NCI-H2227 (cell line): ENCODE measurements at regions not wholly inside any gene's neighbourhood (a gene's known extent, or its start where the extent isn't known, plus 50 kb on each side); places are given as distances from the start of the nearest gene placed in this dataset.
"Not testable (repeated sequence)": the region's sequence is repeated elsewhere in the genome, so short reads cannot be mapped to it uniquely, and the experiment has no call there.

Source experiments
- DNase-seq: peaks from one replicate; lab custom pipeline; 2025; ENCODE audit not compliant: unreplicated experiment; lab: John Stamatoyannopoulos, UW

GRCh38 chr21:35982717-35983116 is 77.6 kb downstream of the SETD4 start:
- no peak for DNase-seq

GRCh38 chr21:35981514-35982070 is 78.7 kb downstream of the SETD4 start:
- DNase-seq, result no peak

GRCh38 chr21:35980821-35981220 is 79.5 kb downstream of the SETD4 start:
- no peak for DNase-seq

- DNase-seq, result not testable (repeated sequence)
Observed at GRCh38 chr21:35977860-35978259, 82.5 kb downstream of the SETD4 start.

- no peak for DNase-seq
Observed at GRCh38 chr21:35976929-35977328, 83.4 kb downstream of the SETD4 start.

GRCh38 chr21:35976481-35976880 is 83.8 kb downstream of the SETD4 start:
- DNase-seq, result no peak

GRCh38 chr21:35974775-35975174 is 85.6 kb downstream of the SETD4 start:
- DNase-seq, result peak; percentile 10

GRCh38 chr21:35971824-35972223 is 88.5 kb downstream of the SETD4 start:
- no peak for DNase-seq

GRCh38 chr21:35969281-35969680 is 91.0 kb downstream of the SETD4 start:
- no peak for DNase-seq

GRCh38 chr21:35968564-35968963 is 91.8 kb downstream of the SETD4 start:
- DNase-seq, result no peak

- no peak for DNase-seq
Observed at GRCh38 chr21:35965699-35966098, 94.6 kb downstream of the SETD4 start.

GRCh38 chr21:35963920-35964451 is 96.3 kb downstream of the SETD4 start:
- no peak for DNase-seq

- no peak for DNase-seq
Observed at GRCh38 chr21:35962917-35963316, 97.4 kb downstream of the SETD4 start.

GRCh38 chr21:35954066-35954465 is 106.3 kb downstream of the SETD4 start:
- DNase-seq, result no peak

GRCh38 chr21:35953597-35953996 is 106.7 kb downstream of the SETD4 start:
- DNase-seq, result no peak

GRCh38 chr21:35952651-35953340 is 107.5 kb downstream of the SETD4 start:
- DNase-seq, result no peak

- DNase-seq, result no peak
Observed at GRCh38 chr21:35948982-35949381, 111.3 kb downstream of the SETD4 start.

- DNase-seq, result no peak
Observed at GRCh38 chr21:35945089-35945671, 115.1 kb downstream of the SETD4 start.

GRCh38 chr21:35943752-35944151 is 116.6 kb downstream of the SETD4 start:
- DNase-seq, result peak; percentile 22

GRCh38 chr21:35942211-35943144 is 117.8 kb downstream of the SETD4 start:
- no peak for DNase-seq
